K562 (cell line): ENCODE measurements at regions not wholly inside any gene's neighbourhood (a gene's known extent, or its start where the extent isn't known, plus 50 kb on each side); places are given as distances from the start of the nearest gene placed in this dataset.

ENCODE experiments used
- CTCF ChIP-seq, 3 experiments: IDR thresholded peaks in 2 of 3; conservative IDR thresholded peaks in 1 of 3; 2 replicates each; pipeline ENCODE4 v1.5.1; 2011 to 2012; ENCODE audit warnings: low read length in 3 of 3, mild to moderate bottlenecking in 3 of 3, control low read depth in 2 of 3, improper control_type of control experiment in 1 of 3, inconsistent platforms in 1 of 3, low read depth in 1 of 3, mixed read lengths in 1 of 3, moderate library complexity in 1 of 3; ENCODE audit not compliant: insufficient read depth in 2 of 3
- FOXK1 ChIP-seq: sonication (generic); formaldehyde crosslinking; IDR thresholded peaks from 2 replicates; pipeline ENCODE4 v1.8.0; 2022; ENCODE audit warnings: missing genetic modification reagents, mild to moderate bottlenecking, borderline replicate concordance
- GTF2B ChIP-seq: IDR thresholded peaks from 2 replicates; pipeline ENCODE4 v1.6.1; 2011; ENCODE audit not compliant: insufficient read length; ENCODE audit errors: extremely low read depth
- MLX ChIP-seq, 2 experiments: fragments of 450-650 bp in 1 of 2; sonication (generic) in 1 of 2; formaldehyde crosslinking; conservative IDR thresholded peaks; 2 replicates each; pipeline versions ENCODE4 v1.4.0 to v1.8.1; 2020 to 2022; ENCODE audit warnings: mild to moderate bottlenecking in 1 of 2, missing genetic modification reagents in 1 of 2
- PATZ1 ChIP-seq: fragments of 250-450 bp; sonication (Bioruptor Pico); IDR thresholded peaks from 2 replicates; pipeline ENCODE4 v1.5.0; 2020; ENCODE audit warnings: mild to moderate bottlenecking, borderline replicate concordance
- POLR2AphosphoS2 ChIP-seq: IDR thresholded peaks from 2 replicates; pipeline ENCODE4 v1.6.1; 2012; ENCODE audit warnings: low read length, improper control_type of control experiment
- SLC30A9 ChIP-seq: fragments of 250-450 bp; sonication (Bioruptor Pico); IDR thresholded peaks from 2 replicates; pipeline ENCODE4 v1.8.0; 2022; ENCODE audit warnings: mild to moderate bottlenecking, moderate library complexity
- SMARCA5 ChIP-seq: fragments of 450-650 bp; IDR thresholded peaks from 2 replicates; pipeline ENCODE4 v1.6.1; 2016
- TARDBP ChIP-seq: fragments of 450-650 bp; IDR thresholded peaks from 2 replicates; pipeline ENCODE4 v1.6.1; 2016
- ZNF395 ChIP-seq: fragments of 200-800 bp; sonication (Bioruptor generic); IDR thresholded peaks from 2 replicates; pipeline ENCODE4 v1.6.1; 2017; ENCODE audit warnings: missing genetic modification characterization, missing compliant biosample characterization
- ZNF583 ChIP-seq: fragments of 250-450 bp; sonication (Bioruptor Pico); IDR thresholded peaks from 2 replicates; pipeline ENCODE4 v1.4.0; 2020
- ZNF717 ChIP-seq: fragments of 250-450 bp; sonication (Bioruptor Pico); IDR thresholded peaks from 2 replicates; pipeline ENCODE4 v1.5.0; 2021
- TF ChIP-seq, protein P1 (sequence below): sonication (generic); formaldehyde crosslinking; IDR thresholded peaks from 2 replicates; pipeline ENCODE4 v1.8.1; 2023; ENCODE audit warnings: mild to moderate bottlenecking, missing genetic modification reagents

- TF ChIP-seq FOXK1 (CRISPR knock-in tag) (no peak), ZNF717 (CRISPR knock-in tag) (no peak), ZNF583 (CRISPR knock-in tag) (no peak), SMARCA5 (no peak), CTCF (IDR thresholded peaks at IDR 0.05 in 2 of 3, conservative IDR thresholded peaks at IDR 0.05 in 1 of 3; ENCODE audit: insufficient read depth in 2 of 3, low read depth in 1 of 3, low read length in 3 of 3) (no peak), SLC30A9 (CRISPR knock-in tag) (no peak), TARDBP (no peak), ZNF395 (CRISPR knock-in tag) (no peak), GTF2B (no peak), POLR2AphosphoS2 (no peak), PATZ1 (CRISPR knock-in tag) (no peak), MLX (CRISPR knock-in tag; conservative IDR thresholded peaks at IDR 0.05) (no peak)
- TF ChIP-seq, protein P1, sequence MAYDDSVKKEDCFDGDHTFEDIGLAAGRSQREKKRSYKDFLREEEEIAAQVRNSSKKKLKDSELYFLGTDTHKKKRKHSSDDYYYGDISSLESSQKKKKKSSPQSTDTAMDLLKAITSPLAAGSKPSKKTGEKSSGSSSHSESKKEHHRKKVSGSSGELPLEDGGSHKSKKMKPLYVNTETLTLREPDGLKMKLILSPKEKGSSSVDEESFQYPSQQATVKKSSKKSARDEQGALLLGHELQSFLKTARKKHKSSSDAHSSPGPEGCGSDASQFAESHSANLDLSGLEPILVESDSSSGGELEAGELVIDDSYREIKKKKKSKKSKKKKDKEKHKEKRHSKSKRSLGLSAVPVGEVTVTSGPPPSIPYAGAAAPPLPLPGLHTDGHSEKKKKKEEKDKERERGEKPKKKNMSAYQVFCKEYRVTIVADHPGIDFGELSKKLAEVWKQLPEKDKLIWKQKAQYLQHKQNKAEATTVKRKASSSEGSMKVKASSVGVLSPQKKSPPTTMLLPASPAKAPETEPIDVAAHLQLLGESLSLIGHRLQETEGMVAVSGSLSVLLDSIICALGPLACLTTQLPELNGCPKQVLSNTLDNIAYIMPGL (CRISPR knock-in tag) = no peak
Observed at GRCh38 chr6:144632266-144632665, 347.1 kb downstream of the UTRN start.
